IgD-negative memory B cell (primary cell): ENCODE measurements at regions not wholly inside any gene's neighbourhood (a gene's known extent, or its start where the extent isn't known, plus 50 kb on each side); places are given as distances from the start of the nearest gene placed in this dataset.

Source experiments
- H3K27ac Mint-ChIP-seq, 3 donors: one replicate each; pipeline ENCODE4 v1.8.0; 2020 to 2022; ENCODE audit warnings: mild to moderate bottlenecking in 3 of 3, mixed read lengths in 3 of 3, moderate library complexity in 1 of 3
- H3K27me3 Mint-ChIP-seq: one replicate; pipeline ENCODE4 v1.8.0; 2021; ENCODE audit warnings: mixed read lengths
- H3K36me3 Mint-ChIP-seq: one replicate; pipeline ENCODE4 v1.8.0; 2020; ENCODE audit warnings: mild to moderate bottlenecking, mixed read lengths
- H3K4me1 Mint-ChIP-seq, 3 donors: one replicate each; pipeline ENCODE4 v1.8.0; 2020 to 2022; ENCODE audit warnings: mixed read lengths in 3 of 3, mild to moderate bottlenecking in 1 of 3
- H3K4me3 Mint-ChIP-seq, 4 donors: one replicate each; pipeline ENCODE4 v1.8.0; 2020 to 2022; ENCODE audit warnings: mild to moderate bottlenecking in 4 of 4, mixed read lengths in 4 of 4, moderate library complexity in 3 of 4
- H3K9me3 Mint-ChIP-seq, 3 donors: one replicate each; pipeline ENCODE4 v1.8.0; 2020 to 2021; ENCODE audit warnings: mixed read lengths in 3 of 3, mild to moderate bottlenecking in 1 of 3

GRCh38 chr13:63699948-63700347, 2284.3 kb upstream of the PCDH20 start:
- Mint-ChIP-seq H3K27me3 (no peaks in the 10 kb centered on the region), H3K4me1 (no peaks in the 10 kb centered on the region), H3K36me3 (no peaks in the 10 kb centered on the region), H3K27ac (peak overlapping the region in 1 of 3 donors; percentile 68), H3K9me3 (peaks cover 0 to 6% (median 4%) of the 10 kb centered on the region in 3 donors), H3K4me3 (no peak overlapping the region)

DNA sequence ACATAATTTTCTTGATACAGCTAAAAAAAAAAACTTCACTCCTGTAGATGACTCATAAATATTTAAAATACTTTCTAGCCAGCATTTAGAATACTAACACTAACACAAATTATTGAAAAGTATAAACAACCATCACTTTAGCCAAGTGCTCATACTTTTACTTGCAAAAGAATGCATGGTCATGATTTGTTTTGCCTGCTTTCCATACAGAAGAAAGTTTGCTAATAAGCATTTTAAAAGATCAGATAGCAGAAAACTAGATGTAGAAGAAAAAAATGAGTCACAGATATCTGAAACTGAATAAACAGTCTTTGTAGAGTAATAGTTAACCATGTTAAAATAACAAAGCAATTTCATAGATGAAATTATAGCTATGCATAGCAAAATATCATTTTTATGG, 2280.4 kb upstream of the PCDH20 start:
- Mint-ChIP-seq H3K27ac (no peak overlapping the region), H3K9me3 (peaks cover 0 to 3% (median 0%) of the 10 kb centered on the region in 3 donors), H3K4me3 (no peak overlapping the region), H3K36me3 (no peaks in the 10 kb centered on the region), H3K27me3 (no peaks in the 10 kb centered on the region), H3K4me1 (no peaks in the 10 kb centered on the region)

DNA sequence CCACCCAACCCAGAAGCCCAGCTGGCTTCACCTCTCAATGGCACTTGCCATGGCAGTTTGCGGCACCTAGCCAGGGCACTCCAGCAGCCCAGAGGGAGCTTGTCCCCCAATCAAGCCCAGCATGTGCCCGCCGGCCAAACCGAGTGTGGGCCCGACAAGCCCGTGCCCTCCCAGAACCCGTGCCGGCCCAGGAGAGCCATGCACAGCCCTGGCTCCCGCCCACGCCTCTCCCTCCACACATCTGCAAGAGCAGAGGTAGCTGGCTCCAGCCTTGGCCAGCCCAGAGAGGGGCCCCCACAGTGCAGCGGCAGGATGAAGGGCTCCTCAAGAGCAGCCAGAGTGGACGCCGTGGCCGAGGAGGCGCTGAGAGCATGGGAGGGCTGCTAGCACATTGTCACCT, 2278.0 kb upstream of the PCDH20 start:
- Mint-ChIP-seq H3K4me1 (no peaks in the 10 kb centered on the region), H3K9me3 (peaks cover 0 to 5% (median 0%) of the 10 kb centered on the region in 3 donors), H3K27me3 (no peaks in the 10 kb centered on the region), H3K36me3 (no peaks in the 10 kb centered on the region), H3K4me3 (no peak overlapping the region), H3K27ac (no peak overlapping the region)

DNA sequence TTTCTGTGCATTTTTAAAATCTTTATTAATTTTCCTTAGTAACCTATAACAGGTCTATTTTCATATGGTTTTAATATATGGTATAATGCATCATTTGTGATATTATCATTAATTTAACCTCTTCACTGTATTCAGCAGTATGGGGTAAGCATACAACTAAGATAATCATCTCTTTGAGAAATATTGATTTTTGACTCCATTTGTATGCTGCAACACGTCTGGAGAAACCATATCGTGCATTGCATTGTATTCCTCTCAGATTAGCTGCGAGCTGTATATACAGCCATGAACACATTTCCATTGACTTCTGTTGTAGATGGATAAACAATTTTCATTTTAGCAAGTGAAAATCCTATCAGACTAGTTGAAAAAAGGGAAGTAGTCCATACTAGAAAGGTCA, 2275.8 kb upstream of the PCDH20 start:
- H3K9me3 Mint-ChIP-seq, result peaks cover 0 to 5% (median 2%) of the 10 kb centered on the region in 3 donors
- no peaks in the 10 kb centered on the region for H3K4me1 Mint-ChIP-seq
- no peaks in the 10 kb centered on the region for H3K27me3 Mint-ChIP-seq
- H3K36me3 Mint-ChIP-seq, result no peaks in the 10 kb centered on the region
- no peak overlapping the region for H3K27ac Mint-ChIP-seq
- H3K4me3 Mint-ChIP-seq, result no peak overlapping the region

DNA sequence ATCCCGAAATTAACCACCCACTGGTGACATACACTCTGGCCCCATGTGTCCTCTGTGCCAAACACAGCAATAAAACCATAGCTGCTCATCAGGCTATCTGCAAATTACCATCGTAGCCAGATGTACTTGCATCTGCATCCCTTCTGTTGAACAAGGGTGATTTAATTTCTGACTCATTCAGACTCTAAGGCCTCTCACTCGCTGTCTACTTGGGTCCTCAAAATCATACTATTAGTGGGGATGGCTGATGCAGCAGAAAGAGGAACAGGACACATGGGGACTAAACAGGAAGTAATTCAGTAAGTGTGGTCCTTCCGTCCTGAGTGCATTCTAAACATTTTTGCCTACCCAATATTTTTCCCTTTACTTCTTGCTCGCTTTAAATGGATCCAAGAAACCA, 2275.0 kb upstream of the PCDH20 start:
- Mint-ChIP-seq H3K36me3 (no peaks in the 10 kb centered on the region), H3K27me3 (no peaks in the 10 kb centered on the region), H3K4me1 (no peaks in the 10 kb centered on the region), H3K27ac (no peak overlapping the region), H3K9me3 (peaks cover 0 to 5% (median 2%) of the 10 kb centered on the region in 3 donors), H3K4me3 (no peak overlapping the region)

- Mint-ChIP-seq H3K4me1 (no peaks in the 10 kb centered on the region), H3K27me3 (no peaks in the 10 kb centered on the region), H3K36me3 (peaks cover 1% of the 10 kb centered on the region), H3K9me3 (peaks cover 3 to 5% (median 3%) of the 10 kb centered on the region in 3 donors), H3K4me3 (no peak overlapping the region), H3K27ac (no peak overlapping the region)
Observed at GRCh38 chr13:63684822-63685221, 2269.2 kb upstream of the PCDH20 start.

- Mint-ChIP-seq H3K27me3 (no peaks in the 10 kb centered on the region), H3K4me3 (no peak overlapping the region), H3K27ac (no peak overlapping the region), H3K9me3 (peaks cover 3 to 10% (median 3%) of the 10 kb centered on the region in 3 donors), H3K4me1 (no peaks in the 10 kb centered on the region), H3K36me3 (peaks cover 1% of the 10 kb centered on the region)
Observed at GRCh38 chr13:63680704-63681103, 2265.1 kb upstream of the PCDH20 start.

GRCh38 chr13:63671296-63671695, 2255.6 kb upstream of the PCDH20 start:
- no peaks in the 10 kb centered on the region for H3K36me3 Mint-ChIP-seq
- no peaks in the 10 kb centered on the region for H3K9me3 Mint-ChIP-seq
- H3K27ac Mint-ChIP-seq, result no peak overlapping the region
- H3K27me3 Mint-ChIP-seq, result no peaks in the 10 kb centered on the region
- H3K4me1 Mint-ChIP-seq, result no peaks in the 10 kb centered on the region
- H3K4me3 Mint-ChIP-seq, result no peak overlapping the region

- Mint-ChIP-seq H3K27ac (no peak overlapping the region), H3K27me3 (no peaks in the 10 kb centered on the region), H3K36me3 (peaks cover 3% of the 10 kb centered on the region), H3K9me3 (peaks cover 0 to 9% (median 2%) of the 10 kb centered on the region in 3 donors), H3K4me1 (no peaks in the 10 kb centered on the region), H3K4me3 (no peak overlapping the region)
Observed at GRCh38 chr13:63651394-63651793, 2235.7 kb upstream of the PCDH20 start.

GRCh38 chr13:63643543-63643942, 2227.9 kb upstream of the PCDH20 start:
- no peaks in the 10 kb centered on the region for H3K9me3 Mint-ChIP-seq
- no peaks in the 10 kb centered on the region for H3K36me3 Mint-ChIP-seq
- no peaks in the 10 kb centered on the region for H3K4me1 Mint-ChIP-seq
- no peaks in the 10 kb centered on the region for H3K27me3 Mint-ChIP-seq
- no peak overlapping the region for H3K27ac Mint-ChIP-seq
- H3K4me3 Mint-ChIP-seq, result no peak overlapping the region

GRCh38 chr13:63636316-63636993, 2220.8 kb upstream of the PCDH20 start:
- Mint-ChIP-seq H3K27ac (no peak overlapping the region), H3K4me1 (peaks cover 0 to 2% (median 0%) of the 10 kb centered on the region in 3 donors), H3K27me3 (no peaks in the 10 kb centered on the region), H3K4me3 (peak overlapping the region in 3 of 4 donors; percentile 59 to 81 (median 79)), H3K36me3 (no peaks in the 10 kb centered on the region), H3K9me3 (peaks cover 0 to under 1% (median 0%) of the 10 kb centered on the region in 3 donors)

DNA sequence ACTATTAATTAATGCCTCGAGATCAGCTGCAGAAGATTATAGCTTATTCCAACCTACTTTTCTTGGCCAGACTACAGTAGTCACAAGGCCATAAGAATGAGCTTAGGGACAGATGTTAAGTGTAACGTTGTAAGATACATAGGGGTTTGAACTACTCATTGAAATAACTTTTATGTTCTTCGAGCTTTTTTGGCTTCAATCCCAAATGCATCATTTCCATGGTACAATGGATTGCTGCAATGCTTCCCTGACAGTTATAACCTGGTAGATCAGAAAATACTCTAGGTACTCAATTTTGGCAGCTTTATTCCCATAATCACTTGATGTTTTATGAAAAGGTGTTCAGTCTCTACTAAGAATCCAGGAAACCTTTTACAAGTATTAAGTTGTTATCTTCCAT, 2216.7 kb upstream of the PCDH20 start:
- no peak overlapping the region for H3K27ac Mint-ChIP-seq
- H3K9me3 Mint-ChIP-seq, result peaks cover 0 to 5% (median 0%) of the 10 kb centered on the region in 3 donors
- H3K4me3 Mint-ChIP-seq, result no peak overlapping the region
- H3K36me3 Mint-ChIP-seq, result no peaks in the 10 kb centered on the region
- no peaks in the 10 kb centered on the region for H3K27me3 Mint-ChIP-seq
- peaks cover 0 to 2% (median 0%) of the 10 kb centered on the region in 3 donors for H3K4me1 Mint-ChIP-seq

GRCh38 chr13:63631006-63631405, 2215.4 kb upstream of the PCDH20 start:
- Mint-ChIP-seq H3K27ac (no peak overlapping the region), H3K4me3 (no peak overlapping the region), H3K36me3 (no peaks in the 10 kb centered on the region), H3K4me1 (peaks cover 0 to 2% (median 0%) of the 10 kb centered on the region in 3 donors), H3K9me3 (peaks cover 0 to 5% (median 1%) of the 10 kb centered on the region in 3 donors), H3K27me3 (no peaks in the 10 kb centered on the region)

GRCh38 chr13:63629591-63629990, 2213.9 kb upstream of the PCDH20 start:
- H3K27me3 Mint-ChIP-seq, result no peaks in the 10 kb centered on the region
- H3K36me3 Mint-ChIP-seq, result no peaks in the 10 kb centered on the region
- H3K27ac Mint-ChIP-seq, result no peak overlapping the region
- H3K4me3 Mint-ChIP-seq, result no peak overlapping the region
- peaks cover 0 to 2% (median 0%) of the 10 kb centered on the region in 3 donors for H3K4me1 Mint-ChIP-seq
- H3K9me3 Mint-ChIP-seq, result peaks cover 0 to 5% (median 1%) of the 10 kb centered on the region in 3 donors

DNA sequence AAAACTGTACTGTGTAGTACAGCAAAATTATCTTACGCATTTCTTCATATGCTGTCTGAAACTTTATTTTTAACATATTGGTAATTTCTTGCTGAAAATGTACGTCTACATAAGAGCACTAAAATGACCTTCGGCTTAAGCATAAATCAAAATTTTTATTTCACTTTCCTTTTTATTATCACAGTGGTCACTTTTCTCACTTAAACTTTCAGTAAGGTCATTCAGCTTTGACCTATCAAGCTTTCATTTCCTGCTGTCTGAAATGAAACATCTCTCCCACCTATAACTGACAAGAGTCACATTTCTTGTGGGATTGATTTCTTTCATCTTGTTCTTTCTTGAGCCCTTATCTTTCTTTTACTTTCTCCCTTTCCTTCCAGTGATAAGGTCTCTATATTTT, 2212.7 kb upstream of the PCDH20 start:
- H3K9me3 Mint-ChIP-seq, result peaks cover 1 to 5% (median 3%) of the 10 kb centered on the region in 3 donors
- peaks cover 0 to 2% (median 0%) of the 10 kb centered on the region in 3 donors for H3K4me1 Mint-ChIP-seq
- no peak overlapping the region for H3K4me3 Mint-ChIP-seq
- H3K36me3 Mint-ChIP-seq, result no peaks in the 10 kb centered on the region
- no peaks in the 10 kb centered on the region for H3K27me3 Mint-ChIP-seq
- no peak overlapping the region for H3K27ac Mint-ChIP-seq

DNA sequence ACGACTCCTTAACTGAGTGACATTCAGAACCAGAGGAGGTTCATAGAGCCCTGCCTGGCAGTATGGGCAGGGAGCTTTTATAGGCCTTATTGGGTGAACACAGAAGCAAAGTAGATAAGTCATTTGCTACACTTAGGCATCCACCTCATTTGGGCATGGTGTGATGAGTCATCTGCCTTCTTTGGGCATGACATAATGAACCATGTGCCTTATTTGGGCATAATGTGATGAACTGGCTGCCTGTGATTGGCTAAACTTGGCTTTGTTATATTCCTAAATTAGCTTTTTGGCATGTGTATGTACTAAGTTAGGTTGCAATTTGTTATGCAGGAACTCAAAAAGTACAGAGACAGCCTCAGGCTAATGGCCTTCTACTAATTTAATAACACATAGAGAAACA, 2210.2 kb upstream of the PCDH20 start:
- Mint-ChIP-seq H3K4me3 (no peak overlapping the region), H3K27ac (no peak overlapping the region), H3K4me1 (no peaks in the 10 kb centered on the region)

More for the DNA sequence above, 2210.2 kb upstream of the PCDH20 start:
- peaks cover 0 to 5% (median 3%) of the 10 kb centered on the region in 3 donors for H3K9me3 Mint-ChIP-seq
- H3K36me3 Mint-ChIP-seq, result no peaks in the 10 kb centered on the region
- no peaks in the 10 kb centered on the region for H3K27me3 Mint-ChIP-seq
